HG03571 (cell line): ENCODE measurements at regions not wholly inside any gene's neighbourhood (a gene's known extent, or its start where the extent isn't known, plus 50 kb on each side); places are given as distances from the start of the nearest gene placed in this dataset.

Source experiments
- ATAC-seq: cut with Tn5 transposase; IDR thresholded peaks from one replicate; pipeline ENCODE4 v1.9.1; 2021; ENCODE audit not compliant: unreplicated experiment

DNA sequence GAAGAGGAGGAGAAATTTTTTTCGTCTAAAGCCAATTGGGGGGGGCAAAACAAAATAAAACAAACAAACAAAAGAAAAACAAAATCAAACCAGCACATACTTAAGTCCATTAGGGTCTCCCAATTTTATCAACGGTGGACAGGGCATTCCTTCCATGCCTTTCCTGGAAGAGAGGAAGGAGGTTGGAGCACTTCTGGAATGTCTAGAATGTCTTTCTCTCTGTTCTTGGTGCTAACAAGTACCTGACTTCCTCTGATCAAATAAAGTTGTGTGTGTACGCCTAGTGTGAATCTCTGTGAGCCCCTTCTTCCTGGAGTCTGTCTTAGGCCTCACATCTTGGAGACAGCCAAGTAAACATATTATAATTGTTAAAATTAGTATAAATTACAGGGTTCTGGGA, 399.0 kb upstream of the LRRTM1 start:
- no peak for ATAC-seq

DNA sequence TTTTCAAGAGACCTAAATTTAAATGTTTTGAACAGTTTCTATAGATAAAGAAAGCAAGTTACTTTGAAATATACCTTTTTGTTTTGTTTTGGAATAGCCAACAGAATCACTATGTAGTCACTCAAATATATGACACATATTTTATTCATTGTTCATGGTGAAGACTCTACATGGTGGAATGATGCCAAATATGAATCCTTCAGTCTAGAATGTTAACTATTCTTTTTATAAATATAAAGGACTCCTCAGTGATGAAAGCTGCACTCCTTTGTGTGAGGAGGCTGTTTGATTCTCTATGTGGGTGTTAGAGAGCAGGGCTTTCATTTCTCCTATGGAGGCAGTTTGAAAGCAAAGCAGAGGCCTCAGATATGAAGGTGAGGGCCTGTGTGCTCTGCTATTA, 396.4 kb upstream of the LRRTM1 start:
- no peak for ATAC-seq
